Type B pancreatic cell (in vitro differentiated cells): ENCODE measurements at regions not wholly inside any gene's neighbourhood (a gene's known extent, or its start where the extent isn't known, plus 50 kb on each side); places are given as distances from the start of the nearest gene placed in this dataset.

Source experiments
- DNase-seq: peaks from one replicate; pipeline ENCODE4 v3.0.0; 2021; ENCODE audit warnings: mixed read lengths; ENCODE audit not compliant: unreplicated experiment; ENCODE audit errors: extremely low spot score
- H3K27ac Mint-ChIP-seq: 2 replicates; pipeline ENCODE4 v1.8.0; 2021; ENCODE audit warnings: mild to moderate bottlenecking, mixed read lengths
- H3K27me3 Mint-ChIP-seq: 2 replicates; pipeline ENCODE4 v1.8.0; 2021; ENCODE audit warnings: mixed read lengths
- H3K36me3 Mint-ChIP-seq: 2 replicates; pipeline ENCODE4 v1.8.0; 2021; ENCODE audit warnings: mixed read lengths
- H3K4me1 Mint-ChIP-seq: one replicate; pipeline ENCODE4 v1.8.0; 2021; ENCODE audit warnings: mixed read lengths; ENCODE audit not compliant: unreplicated experiment
- H3K4me3 Mint-ChIP-seq: 2 replicates; pipeline ENCODE4 v1.8.0; 2021; ENCODE audit warnings: mild to moderate bottlenecking, mixed read lengths
- H3K9me3 Mint-ChIP-seq: 2 replicates; pipeline ENCODE4 v1.8.0; 2021; ENCODE audit warnings: mixed read lengths
- CTCF ChIP-seq: fragments of 200-600 bp; sonication (generic); conservative IDR thresholded peaks from 2 replicates; pipeline ENCODE4 v1.5.0; 2021; ENCODE audit warnings: antibody characterized with exemption, mild to moderate bottlenecking

DNA sequence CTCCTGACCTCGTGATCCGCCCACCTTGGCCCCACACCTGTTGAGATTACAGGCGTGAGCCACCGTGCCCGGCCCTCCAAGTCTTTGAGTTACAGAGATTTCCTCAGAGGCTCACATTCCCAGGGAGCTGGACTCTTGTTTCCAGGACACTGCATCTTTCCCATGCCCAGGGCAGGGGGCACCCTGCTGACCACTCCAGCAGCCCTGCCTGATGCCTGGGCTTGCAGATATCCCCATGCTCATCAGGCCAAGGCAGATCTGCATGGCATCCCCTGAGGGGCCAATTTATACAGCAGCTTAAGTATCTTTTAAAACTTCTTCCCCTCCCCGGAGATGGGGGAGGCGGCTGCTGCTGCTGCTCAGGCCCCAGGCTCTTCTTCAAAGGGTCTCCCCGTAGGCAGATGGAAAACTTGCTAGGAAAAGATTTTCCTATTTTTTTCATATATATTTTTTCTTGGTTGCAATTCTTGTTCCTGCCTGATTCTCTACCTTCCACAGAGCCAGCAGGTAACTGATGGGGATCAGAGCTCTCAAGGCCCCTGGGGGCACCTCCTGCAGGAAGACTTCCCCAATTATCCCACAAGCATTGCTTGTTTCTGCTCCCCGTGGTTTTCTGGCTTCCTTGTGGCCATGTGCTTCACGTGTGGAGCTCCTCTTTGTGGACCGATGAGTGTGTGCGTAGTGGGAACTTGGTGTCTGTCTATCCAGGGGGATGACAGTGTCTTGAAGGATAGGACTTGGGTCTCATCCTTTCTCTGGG is 102.2 kb upstream of the SDK2 start:
- H3K4me3 Mint-ChIP-seq, result no peak overlapping the region
- no peaks in the 10 kb centered on the region for H3K36me3 Mint-ChIP-seq
- H3K27ac Mint-ChIP-seq, result no peak overlapping the region
- peaks cover 11% of the 10 kb centered on the region for H3K4me1 Mint-ChIP-seq
- H3K9me3 Mint-ChIP-seq, result no peaks in the 10 kb centered on the region
- DNase-seq, result no peak
- no peak for TF ChIP-seq CTCF
- H3K27me3 Mint-ChIP-seq, result peaks cover 44% of the 10 kb centered on the region

DNA sequence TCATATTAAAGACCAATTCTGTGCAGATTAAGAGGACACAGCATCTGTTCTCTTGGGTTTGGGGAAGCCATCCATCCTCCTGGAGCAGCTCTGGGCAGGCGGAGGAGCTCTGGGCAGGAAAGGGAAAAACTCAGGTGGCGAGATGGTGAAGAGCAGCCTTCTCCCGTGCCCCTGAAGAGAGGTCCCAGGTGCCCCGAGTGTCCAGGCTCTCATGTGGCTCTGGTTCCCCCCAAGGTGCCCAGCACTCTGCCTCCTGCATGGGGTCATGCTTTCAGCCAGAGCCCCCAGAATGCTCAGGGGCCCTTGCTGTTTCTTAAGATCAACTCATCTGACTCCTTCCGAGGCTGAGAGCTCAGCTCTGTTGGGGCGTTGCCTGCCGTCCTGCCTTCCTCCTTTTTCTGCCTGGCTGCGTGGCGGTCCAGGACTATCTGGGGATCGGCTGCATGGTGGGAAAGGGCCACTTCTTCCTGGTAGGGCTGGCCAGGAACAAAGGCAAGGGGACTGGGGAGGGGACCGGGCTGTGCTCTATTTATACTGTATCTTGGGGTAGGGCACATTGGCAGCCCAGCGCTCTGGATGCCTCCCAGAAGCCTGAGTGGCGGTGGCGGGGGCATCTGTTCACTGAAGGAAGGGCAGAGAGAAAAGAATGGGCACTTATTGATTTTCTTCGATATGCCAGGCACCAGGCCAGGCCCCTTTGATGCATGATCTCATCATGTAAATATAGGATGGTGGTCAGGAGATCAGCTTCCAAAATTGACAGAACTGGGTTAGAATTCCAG is 103.2 kb upstream of the SDK2 start:
- peaks cover 43% of the 10 kb centered on the region for H3K27me3 Mint-ChIP-seq

DNA sequence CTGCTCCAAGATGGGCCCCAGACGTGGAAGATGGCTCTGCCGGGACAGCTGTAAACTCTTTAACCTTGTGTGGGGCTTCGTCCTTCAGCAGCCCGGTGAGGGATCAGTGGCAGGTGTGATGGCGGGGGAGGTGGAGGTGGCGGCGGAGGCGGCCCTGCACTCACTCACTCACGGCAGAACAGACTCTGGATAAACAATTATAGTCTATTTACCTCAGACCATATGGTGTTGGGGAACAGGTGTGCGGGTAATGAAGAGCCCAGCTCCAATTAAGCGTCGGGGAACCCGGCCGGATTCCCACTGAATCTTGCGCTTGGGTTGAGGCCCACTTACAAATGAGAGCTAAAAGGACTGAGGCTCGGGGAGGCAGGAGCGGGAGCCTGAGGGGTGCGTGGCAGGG is 104.3 kb upstream of the SDK2 start:
- H3K27ac Mint-ChIP-seq, result no peak overlapping the region
- DNase-seq, result no peak
- no peak for TF ChIP-seq CTCF
- H3K4me1 Mint-ChIP-seq, result peaks cover 11% of the 10 kb centered on the region
- H3K4me3 Mint-ChIP-seq, result no peak overlapping the region
- H3K36me3 Mint-ChIP-seq, result no peaks in the 10 kb centered on the region
- H3K9me3 Mint-ChIP-seq, result no peaks in the 10 kb centered on the region
- peaks cover 43% of the 10 kb centered on the region for H3K27me3 Mint-ChIP-seq

More for the DNA sequence above, 103.2 kb upstream of the SDK2 start:
- Mint-ChIP-seq H3K36me3 (no peaks in the 10 kb centered on the region), H3K27ac (no peak overlapping the region), H3K4me1 (peaks cover 11% of the 10 kb centered on the region), H3K9me3 (no peaks in the 10 kb centered on the region), H3K4me3 (no peak overlapping the region)
- DNase-seq, result no peak
- no peak for TF ChIP-seq CTCF

DNA sequence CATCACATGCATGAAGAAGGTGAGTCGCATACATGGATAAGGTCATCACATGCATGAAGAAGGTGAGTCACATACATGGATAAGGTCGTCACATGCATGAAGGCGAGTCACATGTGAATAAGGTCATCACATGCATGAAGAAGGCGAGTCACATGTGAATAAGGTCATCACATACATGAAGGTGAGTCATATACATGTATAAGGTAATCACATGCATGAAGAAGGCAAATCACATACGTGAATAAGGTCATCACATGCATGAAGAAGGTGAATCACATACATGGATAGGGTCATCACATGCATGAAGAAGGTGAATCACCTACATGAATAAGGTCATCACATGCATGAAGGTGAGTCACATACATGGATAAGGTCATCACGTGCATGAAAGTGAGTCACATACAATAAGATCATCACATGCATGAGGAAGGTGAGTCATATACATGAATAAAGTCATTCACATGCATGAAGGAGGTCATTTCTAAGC is 105.1 kb upstream of the SDK2 start:
- no peak for DNase-seq
- Mint-ChIP-seq H3K27me3 (peaks cover 43% of the 10 kb centered on the region), H3K36me3 (no peaks in the 10 kb centered on the region), H3K4me1 (peaks cover 11% of the 10 kb centered on the region), H3K9me3 (no peaks in the 10 kb centered on the region), H3K27ac (no peak overlapping the region), H3K4me3 (no peak overlapping the region)
- TF ChIP-seq CTCF, result no peak

GRCh38 chr17:73749928-73750605 is 105.8 kb upstream of the SDK2 start:
- Mint-ChIP-seq H3K4me3 (no peak overlapping the region), H3K9me3 (no peaks in the 10 kb centered on the region), H3K27me3 (peaks cover 43% of the 10 kb centered on the region), H3K36me3 (no peaks in the 10 kb centered on the region), H3K4me1 (peaks cover 11% of the 10 kb centered on the region), H3K27ac (no peak overlapping the region)
- no peak for DNase-seq
- TF ChIP-seq CTCF, result no peak
